Liver (tissue), 8 donors: ENCODE measurements at regions not wholly inside any gene's neighbourhood (a gene's known extent, or its start where the extent isn't known, plus 50 kb on each side); places are given as distances from the start of the nearest gene placed in this dataset.

Source experiments
- DNase-seq: peaks from one replicate; pipeline ENCODE4 v3.0.0-alpha.2; 2017; ENCODE audit warnings: low spot score
- H3K27ac ChIP-seq, 2 donors: one replicate each; pipeline ENCODE4 v1.7.0; 2013; ENCODE audit warnings: inconsistent platforms in 2 of 2, low read length in 2 of 2, control low read depth in 1 of 2, low read depth in 1 of 2, mild to moderate bottlenecking in 1 of 2
- H3K27me3 ChIP-seq, 4 donors: one replicate each; pipeline versions ENCODE4 v1.6.1 to v1.7.0; 2013; ENCODE audit warnings: low read length in 3 of 4, inconsistent platforms in 1 of 4, mild to moderate bottlenecking in 1 of 4, moderate library complexity in 1 of 4; ENCODE audit not compliant: control insufficient read depth in 4 of 4, insufficient read depth in 4 of 4
- H3K36me3 ChIP-seq, 4 donors: one replicate each; pipeline versions ENCODE4 v1.6.1 to v1.7.0; 2013; ENCODE audit warnings: low read length in 3 of 4, mild to moderate bottlenecking in 3 of 4, low read depth in 1 of 4, moderate library complexity in 1 of 4; ENCODE audit not compliant: control insufficient read depth in 4 of 4, insufficient read depth in 3 of 4
- H3K4me1 ChIP-seq, 4 donors: one replicate each; pipeline versions ENCODE4 v1.6.1 to v1.7.0; 2013; ENCODE audit warnings: low read length in 3 of 4, mild to moderate bottlenecking in 3 of 4, moderate library complexity in 1 of 4; ENCODE audit not compliant: control insufficient read depth in 4 of 4, insufficient read depth in 4 of 4
- H3K4me3 ChIP-seq, 3 donors: one replicate each; pipeline versions ENCODE4 v1.6.1 to v1.7.0; 2013; ENCODE audit warnings: low read length in 3 of 3, control low read depth in 1 of 3, low read depth in 1 of 3, mild to moderate bottlenecking in 1 of 3
- H3K9ac ChIP-seq, 2 donors: one replicate each; pipeline ENCODE4 v1.7.0; 2013; ENCODE audit warnings: low read length in 2 of 2, mild to moderate bottlenecking in 2 of 2, moderate library complexity in 2 of 2, control low read depth in 1 of 2, low read depth in 1 of 2
- H3K9me3 ChIP-seq, 4 donors: one replicate each; pipeline versions ENCODE4 v1.6.1 to v1.7.0; 2013; ENCODE audit warnings: low read length in 3 of 4; ENCODE audit not compliant: control insufficient read depth in 4 of 4
- ATF3 ChIP-seq: IDR thresholded peaks from 2 replicates; pipeline ENCODE4 v1.6.1; 2016; ENCODE audit warnings: antibody characterized with exemption
- EGR1 ChIP-seq, 2 donors: IDR thresholded peaks; 2 replicates each; pipeline ENCODE4 v1.6.1; 2016 to 2018; ENCODE audit warnings: antibody characterized with exemption in 2 of 2, low read depth in 2 of 2
- FOXA1 ChIP-seq: IDR thresholded peaks from 2 replicates; pipeline ENCODE4 v1.6.1; 2016; ENCODE audit warnings: antibody characterized with exemption
- FOXA2 ChIP-seq: IDR thresholded peaks from 2 replicates; pipeline ENCODE4 v1.6.1; 2016; ENCODE audit warnings: antibody characterized with exemption
- GABPA ChIP-seq, 2 donors: IDR thresholded peaks in 1 of 2; conservative IDR thresholded peaks in 1 of 2; 2 replicates each; pipeline ENCODE4 v1.6.1; 2016; ENCODE audit warnings: antibody characterized with exemption in 2 of 2, mild to moderate bottlenecking in 1 of 2, moderate library complexity in 1 of 2
- HNF4A ChIP-seq, 2 donors: conservative IDR thresholded peaks; 2 replicates each; pipeline ENCODE4 v1.6.1; 2016; ENCODE audit warnings: antibody characterized with exemption in 2 of 2, mild to moderate bottlenecking in 2 of 2
- HNF4G ChIP-seq: IDR thresholded peaks from 2 replicates; pipeline ENCODE4 v1.6.1; 2016; ENCODE audit warnings: antibody characterized with exemption
- JUND ChIP-seq, 2 donors: IDR thresholded peaks; 2 replicates each; pipeline ENCODE4 v1.6.1; 2016; ENCODE audit warnings: antibody characterized with exemption in 2 of 2
- NR2F2 ChIP-seq: IDR thresholded peaks from 2 replicates; pipeline ENCODE4 v1.6.1; 2016; ENCODE audit warnings: antibody characterized with exemption
- RAD21 ChIP-seq, 2 donors: IDR thresholded peaks; 2 replicates each; pipeline ENCODE4 v1.6.1; 2016; ENCODE audit warnings: antibody characterized with exemption in 2 of 2, mild to moderate bottlenecking in 2 of 2
- RXRA ChIP-seq, 2 donors: IDR thresholded peaks; 2 replicates each; pipeline ENCODE4 v1.6.1; 2017 to 2018; ENCODE audit warnings: antibody characterized with exemption in 2 of 2, mild to moderate bottlenecking in 1 of 2
- SP1 ChIP-seq: IDR thresholded peaks from 2 replicates; pipeline ENCODE4 v1.6.1; 2018; ENCODE audit warnings: antibody characterized with exemption, mild to moderate bottlenecking
- TAF1 ChIP-seq: conservative IDR thresholded peaks from 2 replicates; pipeline ENCODE4 v1.6.1; 2016; ENCODE audit warnings: antibody characterized with exemption, mild to moderate bottlenecking
- YY1 ChIP-seq: IDR thresholded peaks from 2 replicates; pipeline ENCODE4 v1.6.1; 2016; ENCODE audit warnings: antibody characterized with exemption, mild to moderate bottlenecking
- ZBTB33 ChIP-seq: IDR thresholded peaks from 2 replicates; pipeline ENCODE4 v1.6.1; 2016; ENCODE audit warnings: antibody characterized with exemption
- WGBS: extraction: QIAGEN DNeasy Blood & Tissue Kit; methylation state at CpG from one replicate; pipeline ENCODE4 v1.1.7; 2013; 5-methylcytosine and 5-hydroxymethylcytosine counted together
- TF ChIP-seq, protein P1 (sequence below): IDR thresholded peaks from 2 replicates; pipeline ENCODE4 v1.6.1; 2016; ENCODE audit warnings: antibody characterized with exemption, mild to moderate bottlenecking
- TF ChIP-seq, protein P2 (sequence below): IDR thresholded peaks from 2 replicates; pipeline ENCODE4 v1.6.1; 2016; ENCODE audit warnings: antibody characterized with exemption
- TF ChIP-seq, protein P3 (sequence below): fragments of 150-350 bp; IDR thresholded peaks from 2 replicates; pipeline ENCODE4 v1.5.1; 2017; ENCODE audit warnings: improper control_type of control experiment, low read depth, low read length; ENCODE audit not compliant: missing input control
- donor health status: healthy.
- donor health status: healthy.
- donor health status: healthy.
- donor health status: healthy.
- donor health status: healthy.

- no peaks in the 10 kb centered on the region for H3K27me3 ChIP-seq
- no peak overlapping the region for H3K4me3 ChIP-seq
- WGBS: 79% methylated on average over 3 of the region's 3 CpGs
- no peak for DNase-seq
- no peak for TF ChIP-seq ATF3
- no peak for TF ChIP-seq HNF4G
- no peak for TF ChIP-seq FOXA2
- TF ChIP-seq, protein P1, sequence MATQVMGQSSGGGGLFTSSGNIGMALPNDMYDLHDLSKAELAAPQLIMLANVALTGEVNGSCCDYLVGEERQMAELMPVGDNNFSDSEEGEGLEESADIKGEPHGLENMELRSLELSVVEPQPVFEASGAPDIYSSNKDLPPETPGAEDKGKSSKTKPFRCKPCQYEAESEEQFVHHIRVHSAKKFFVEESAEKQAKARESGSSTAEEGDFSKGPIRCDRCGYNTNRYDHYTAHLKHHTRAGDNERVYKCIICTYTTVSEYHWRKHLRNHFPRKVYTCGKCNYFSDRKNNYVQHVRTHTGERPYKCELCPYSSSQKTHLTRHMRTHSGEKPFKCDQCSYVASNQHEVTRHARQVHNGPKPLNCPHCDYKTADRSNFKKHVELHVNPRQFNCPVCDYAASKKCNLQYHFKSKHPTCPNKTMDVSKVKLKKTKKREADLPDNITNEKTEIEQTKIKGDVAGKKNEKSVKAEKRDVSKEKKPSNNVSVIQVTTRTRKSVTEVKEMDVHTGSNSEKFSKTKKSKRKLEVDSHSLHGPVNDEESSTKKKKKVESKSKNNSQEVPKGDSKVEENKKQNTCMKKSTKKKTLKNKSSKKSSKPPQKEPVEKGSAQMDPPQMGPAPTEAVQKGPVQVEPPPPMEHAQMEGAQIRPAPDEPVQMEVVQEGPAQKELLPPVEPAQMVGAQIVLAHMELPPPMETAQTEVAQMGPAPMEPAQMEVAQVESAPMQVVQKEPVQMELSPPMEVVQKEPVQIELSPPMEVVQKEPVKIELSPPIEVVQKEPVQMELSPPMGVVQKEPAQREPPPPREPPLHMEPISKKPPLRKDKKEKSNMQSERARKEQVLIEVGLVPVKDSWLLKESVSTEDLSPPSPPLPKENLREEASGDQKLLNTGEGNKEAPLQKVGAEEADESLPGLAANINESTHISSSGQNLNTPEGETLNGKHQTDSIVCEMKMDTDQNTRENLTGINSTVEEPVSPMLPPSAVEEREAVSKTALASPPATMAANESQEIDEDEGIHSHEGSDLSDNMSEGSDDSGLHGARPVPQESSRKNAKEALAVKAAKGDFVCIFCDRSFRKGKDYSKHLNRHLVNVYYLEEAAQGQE: no peak
- no peak for TF ChIP-seq RXRA (IDR thresholded peaks at IDR 0.05)
- TF ChIP-seq EGR1 (IDR thresholded peaks at IDR 0.05; ENCODE audit: low read depth in 2 of 2): no peak
- TF ChIP-seq, protein P2, sequence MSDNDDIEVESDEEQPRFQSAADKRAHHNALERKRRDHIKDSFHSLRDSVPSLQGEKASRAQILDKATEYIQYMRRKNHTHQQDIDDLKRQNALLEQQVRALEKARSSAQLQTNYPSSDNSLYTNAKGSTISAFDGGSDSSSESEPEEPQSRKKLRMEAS: no peak
- TF ChIP-seq JUND (IDR thresholded peaks at IDR 0.05): no peak
- TF ChIP-seq NR2F2: no peak
- TF ChIP-seq HNF4A (conservative IDR thresholded peaks at IDR 0.05): no peak
- no peak for TF ChIP-seq SP1
- no peak for TF ChIP-seq GABPA (IDR thresholded peaks at IDR 0.05 in 1 of 2, conservative IDR thresholded peaks at IDR 0.05 in 1 of 2)
- TF ChIP-seq, protein P3, sequence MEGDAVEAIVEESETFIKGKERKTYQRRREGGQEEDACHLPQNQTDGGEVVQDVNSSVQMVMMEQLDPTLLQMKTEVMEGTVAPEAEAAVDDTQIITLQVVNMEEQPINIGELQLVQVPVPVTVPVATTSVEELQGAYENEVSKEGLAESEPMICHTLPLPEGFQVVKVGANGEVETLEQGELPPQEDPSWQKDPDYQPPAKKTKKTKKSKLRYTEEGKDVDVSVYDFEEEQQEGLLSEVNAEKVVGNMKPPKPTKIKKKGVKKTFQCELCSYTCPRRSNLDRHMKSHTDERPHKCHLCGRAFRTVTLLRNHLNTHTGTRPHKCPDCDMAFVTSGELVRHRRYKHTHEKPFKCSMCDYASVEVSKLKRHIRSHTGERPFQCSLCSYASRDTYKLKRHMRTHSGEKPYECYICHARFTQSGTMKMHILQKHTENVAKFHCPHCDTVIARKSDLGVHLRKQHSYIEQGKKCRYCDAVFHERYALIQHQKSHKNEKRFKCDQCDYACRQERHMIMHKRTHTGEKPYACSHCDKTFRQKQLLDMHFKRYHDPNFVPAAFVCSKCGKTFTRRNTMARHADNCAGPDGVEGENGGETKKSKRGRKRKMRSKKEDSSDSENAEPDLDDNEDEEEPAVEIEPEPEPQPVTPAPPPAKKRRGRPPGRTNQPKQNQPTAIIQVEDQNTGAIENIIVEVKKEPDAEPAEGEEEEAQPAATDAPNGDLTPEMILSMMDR: no peak
- TF ChIP-seq FOXA1: no peak
- no peak for TF ChIP-seq ZBTB33
- no peak for TF ChIP-seq TAF1
- TF ChIP-seq YY1: no peak
- no peak for TF ChIP-seq RAD21 (IDR thresholded peaks at IDR 0.05)
- no peak overlapping the region for H3K9ac ChIP-seq
- H3K36me3 ChIP-seq: no peaks in the 10 kb centered on the region
- H3K9me3 ChIP-seq: no peaks in the 10 kb centered on the region
- H3K27ac ChIP-seq: no peak overlapping the region
- H3K4me1 ChIP-seq: peaks cover 2 to 22% (median 14%) of the 10 kb centered on the region in 4 donors
Observed at GRCh38 chr3:153259956-153260355, 97.9 kb downstream of the RAP2B start.
